Gastrocnemius medialis (tissue), 4 donors: ENCODE measurements at regions not wholly inside any gene's neighbourhood (a gene's known extent, or its start where the extent isn't known, plus 50 kb on each side); places are given as distances from the start of the nearest gene placed in this dataset.

Experiments
- CTCF ChIP-seq, 5 experiments: fragments of 450-650 bp in 3 of 5; fragments of 200-600 bp in 2 of 5; sonication (generic) in 2 of 5; IDR thresholded peaks in 4 of 5; conservative IDR thresholded peaks in 1 of 5; 1 replicate in 4 of 5; 2 replicates in 1 of 5; pipeline ENCODE4 v1.5.1; 2016 to 2019; ENCODE audit warnings: antibody characterized with exemption in 5 of 5, mild to moderate bottlenecking in 3 of 5, moderate library complexity in 3 of 5
- POLR2A ChIP-seq, 2 donors: fragments of 450-650 bp; IDR thresholded peaks; one replicate each; pipeline ENCODE4 v1.6.1; 2017; ENCODE audit warnings: antibody characterized with exemption in 2 of 2, mild to moderate bottlenecking in 2 of 2, moderate library complexity in 2 of 2

- no peak for TF ChIP-seq CTCF (IDR thresholded peaks at IDR 0.05 in 4 of 5, conservative IDR thresholded peaks at IDR 0.05 in 1 of 5)
- TF ChIP-seq POLR2A (IDR thresholded peaks at IDR 0.05): no peak
Observed at GRCh38 chr5:176172246-176172645, 66.0 kb upstream of the SIMC1 start.
